ENCODE measurements at regions not wholly inside any gene's neighbourhood (a gene's known extent, or its start where the extent isn't known, plus 50 kb on each side); places are given as distances from the start of the nearest gene placed in this dataset.

DNA sequence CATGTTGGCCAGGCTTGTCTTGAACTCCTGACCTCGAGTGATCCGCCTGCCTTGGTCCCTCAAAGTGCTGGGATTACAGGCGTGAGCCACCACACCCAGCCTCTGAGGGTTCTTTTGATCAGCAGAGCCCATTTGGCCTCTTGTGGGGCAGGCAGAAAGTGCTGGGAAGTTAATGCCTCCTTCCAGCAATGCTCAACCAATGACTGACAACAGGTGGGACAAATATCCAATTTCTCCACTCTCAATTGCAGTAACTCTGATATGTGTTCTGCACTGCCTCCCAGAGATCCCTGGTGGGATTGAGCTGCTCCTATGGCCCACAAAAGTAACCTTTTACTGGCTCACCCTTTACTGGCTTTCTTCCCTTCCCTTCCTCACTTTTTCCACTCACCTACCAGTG lies 79.9 kb upstream of the APC start:
- H3K27me3 Mint-ChIP-seq, result peaks cover 1% of the 10 kb centered on the region
- peak overlapping the region in 1 of 4 donors; percentile 13 for H3K4me3 Mint-ChIP-seq
- H3K27ac Mint-ChIP-seq, result no peak overlapping the region
- peaks cover 3 to 13% (median 10%) of the 10 kb centered on the region in 3 donors for H3K9me3 Mint-ChIP-seq
- H3K36me3 Mint-ChIP-seq, result no peaks in the 10 kb centered on the region
- no peaks in the 10 kb centered on the region for H3K4me1 Mint-ChIP-seq

DNA sequence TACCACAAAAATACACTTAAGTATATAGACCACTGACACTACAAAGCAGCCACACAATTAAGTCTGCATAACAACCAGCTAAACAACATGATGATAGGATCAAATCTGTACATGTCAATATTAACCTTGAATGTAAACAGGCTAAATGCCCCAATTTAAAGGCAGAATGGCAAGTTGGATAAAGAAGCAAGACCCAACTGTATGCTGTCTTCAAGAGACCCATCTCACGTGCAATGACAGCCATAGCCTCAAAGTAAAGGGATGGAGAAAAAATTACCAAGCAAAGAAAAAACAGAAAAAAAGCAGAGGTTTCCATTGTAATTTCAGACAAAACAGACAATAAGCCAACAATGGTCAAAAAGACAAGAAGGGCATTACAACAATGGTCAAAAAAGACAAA lies 77.3 kb upstream of the APC start:
- Mint-ChIP-seq H3K36me3 (no peaks in the 10 kb centered on the region), H3K27ac (no peak overlapping the region), H3K4me3 (no peak overlapping the region), H3K4me1 (no peaks in the 10 kb centered on the region), H3K27me3 (peaks cover 1% of the 10 kb centered on the region), H3K9me3 (peaks cover 3 to 13% (median 10%) of the 10 kb centered on the region in 3 donors)

DNA sequence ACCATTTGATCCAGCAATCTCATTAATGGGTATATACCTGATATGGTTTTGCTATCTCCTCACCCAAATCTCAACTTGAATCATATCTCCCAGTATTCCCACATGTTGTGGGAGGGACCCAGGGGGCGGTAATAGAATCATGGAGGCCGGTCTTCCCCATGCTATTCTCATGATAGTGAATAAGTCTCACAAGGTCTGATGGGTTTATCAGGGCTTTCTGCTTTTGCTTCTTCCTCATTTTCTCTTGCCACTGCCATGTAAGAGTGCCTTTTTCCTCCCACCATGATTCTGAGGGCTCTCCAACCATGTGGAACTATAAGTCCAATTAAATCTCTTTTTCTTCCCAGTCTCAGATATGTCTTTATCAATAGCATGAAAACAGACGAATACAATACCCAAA lies 74.5 kb upstream of the APC start:
- Mint-ChIP-seq H3K27ac (no peak overlapping the region), H3K4me1 (no peaks in the 10 kb centered on the region), H3K36me3 (no peaks in the 10 kb centered on the region), H3K4me3 (no peak overlapping the region), H3K9me3 (peaks cover 3 to 13% (median 10%) of the 10 kb centered on the region in 3 donors), H3K27me3 (peaks cover 1% of the 10 kb centered on the region)

DNA sequence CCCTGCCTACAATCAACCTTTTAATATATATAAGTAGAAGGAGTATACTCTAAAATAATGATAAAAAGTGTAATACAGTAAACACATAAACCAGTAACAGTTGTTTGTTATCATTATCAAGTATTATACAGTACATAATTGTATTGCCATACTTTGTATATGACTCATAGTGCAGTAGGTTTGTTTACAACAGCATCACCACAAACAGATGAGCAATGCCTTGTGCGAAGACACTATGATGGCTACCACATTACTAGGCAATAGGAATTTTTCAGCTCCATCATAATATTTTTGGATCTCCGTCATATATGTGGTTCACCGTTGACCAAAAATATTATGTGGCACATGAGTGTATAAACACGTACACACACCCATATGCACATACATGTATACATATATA lies 69.7 kb upstream of the APC start:
- Mint-ChIP-seq H3K27me3 (no peaks in the 10 kb centered on the region), H3K36me3 (no peaks in the 10 kb centered on the region), H3K27ac (no peak overlapping the region), H3K9me3 (no peaks in the 10 kb centered on the region), H3K4me3 (no peak overlapping the region), H3K4me1 (peaks cover 0 to 4% (median 0%) of the 10 kb centered on the region in 3 donors)

DNA sequence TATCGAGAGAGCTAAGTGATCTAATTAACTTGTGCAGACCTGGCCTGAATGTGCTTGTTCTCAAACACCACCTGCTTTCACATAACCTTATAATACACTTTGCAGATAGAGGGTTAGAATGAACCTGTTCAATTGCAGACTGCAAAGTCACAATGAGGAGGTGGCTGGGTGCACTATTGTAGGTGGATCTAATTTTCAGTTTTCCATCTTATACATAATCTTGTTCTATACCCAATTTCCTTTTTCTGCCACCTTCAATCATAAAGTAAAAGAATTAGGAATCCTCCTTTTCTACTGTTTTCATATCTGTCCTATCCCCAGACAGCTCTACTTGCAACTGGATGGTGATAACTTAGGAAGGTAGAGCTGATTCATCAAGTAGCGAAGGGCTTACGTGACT lies 68.8 kb upstream of the APC start:
- Mint-ChIP-seq H3K27ac (no peak overlapping the region), H3K4me1 (peaks cover 0 to 4% (median 0%) of the 10 kb centered on the region in 3 donors), H3K4me3 (no peak overlapping the region), H3K27me3 (no peaks in the 10 kb centered on the region), H3K9me3 (no peaks in the 10 kb centered on the region), H3K36me3 (no peaks in the 10 kb centered on the region)

DNA sequence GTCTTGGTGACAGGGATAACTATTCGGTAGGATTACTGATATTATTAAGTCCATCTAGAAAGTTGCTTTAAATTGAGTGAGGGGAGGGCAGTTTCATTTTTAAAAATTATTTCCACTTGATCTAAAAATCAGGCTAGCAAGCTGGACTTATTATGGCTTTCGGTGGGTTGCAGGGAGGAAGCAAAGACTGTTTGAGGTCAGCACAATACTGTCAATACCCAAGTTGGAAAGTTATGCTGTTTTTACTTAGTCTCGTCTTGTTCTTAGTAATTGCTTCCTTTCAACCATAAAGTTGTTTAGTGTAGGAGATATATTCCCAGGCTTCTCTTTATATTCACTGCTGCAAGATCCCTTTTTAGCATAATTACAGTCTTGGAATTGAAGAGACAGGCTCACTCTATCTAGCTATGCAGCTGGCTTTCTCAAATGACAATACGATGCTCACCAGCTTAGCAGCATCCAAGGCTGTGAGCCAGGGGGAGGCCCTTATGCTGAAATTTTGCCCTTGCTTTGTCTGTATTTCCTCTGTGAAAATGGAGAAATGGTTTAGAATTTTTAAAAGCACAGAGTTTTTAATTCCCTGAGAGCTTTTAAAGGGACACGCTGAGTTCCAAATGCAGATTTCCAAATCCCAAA lies 68.2 kb upstream of the APC start:
- no peaks in the 10 kb centered on the region for H3K36me3 Mint-ChIP-seq
- H3K4me3 Mint-ChIP-seq, result no peak overlapping the region
- no peaks in the 10 kb centered on the region for H3K27me3 Mint-ChIP-seq
- H3K27ac Mint-ChIP-seq, result no peak overlapping the region
- H3K4me1 Mint-ChIP-seq, result peaks cover 0 to 4% (median 0%) of the 10 kb centered on the region in 3 donors
- H3K9me3 Mint-ChIP-seq, result no peaks in the 10 kb centered on the region

DNA sequence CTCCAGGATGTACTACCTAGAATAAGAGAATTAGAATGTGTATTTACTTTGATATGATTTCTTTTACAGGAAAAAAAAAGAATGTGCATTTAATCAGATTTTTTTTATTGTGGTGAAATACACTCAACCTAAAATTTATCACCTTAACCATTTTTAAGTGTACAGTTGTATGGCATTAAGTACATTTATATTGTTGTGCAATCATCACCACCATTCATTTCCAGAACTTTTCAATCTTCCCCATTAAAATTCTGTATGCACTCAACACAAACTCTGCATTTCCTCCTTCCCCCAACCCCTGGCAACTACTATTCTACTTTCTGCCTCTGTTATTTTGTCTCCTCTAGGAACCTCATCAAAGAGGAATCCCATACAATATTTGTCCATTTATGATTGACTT lies 66.0 kb upstream of the APC start:
- Mint-ChIP-seq H3K27ac (no peak overlapping the region), H3K27me3 (peaks cover 3% of the 10 kb centered on the region), H3K36me3 (no peaks in the 10 kb centered on the region), H3K4me3 (no peak overlapping the region), H3K9me3 (no peaks in the 10 kb centered on the region), H3K4me1 (peaks cover 0 to 4% (median 0%) of the 10 kb centered on the region in 3 donors)

DNA sequence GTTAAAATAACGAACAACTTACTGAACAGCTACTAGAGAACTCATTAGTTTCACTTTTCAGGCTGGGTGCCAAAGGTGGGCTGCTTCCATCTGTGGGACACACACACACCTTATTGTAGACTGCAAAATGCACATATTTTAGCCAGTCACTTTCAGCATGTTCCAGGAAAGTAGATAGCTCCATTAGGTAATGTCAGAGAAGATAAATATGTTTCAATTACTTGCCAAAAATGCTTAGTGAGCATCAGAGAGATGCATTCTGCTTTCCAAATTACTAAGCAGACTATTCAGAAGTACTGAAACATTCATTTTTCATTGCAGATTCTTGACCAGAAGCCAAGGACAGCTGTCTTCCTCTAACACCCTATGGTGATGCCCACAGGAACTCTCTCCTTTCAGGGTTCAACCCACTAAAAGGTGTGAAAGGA lies 56.2 kb upstream of the APC start:
- Mint-ChIP-seq H3K36me3 (peaks cover 1% of the 10 kb centered on the region), H3K27me3 (peaks cover 16% of the 10 kb centered on the region), H3K4me1 (peaks cover 15 to 17% (median 16%) of the 10 kb centered on the region in 3 donors), H3K9me3 (peaks cover 3 to 6% (median 5%) of the 10 kb centered on the region in 3 donors), H3K27ac (no peak overlapping the region), H3K4me3 (peak overlapping the region in 1 of 4 donors; percentile 79)

DNA sequence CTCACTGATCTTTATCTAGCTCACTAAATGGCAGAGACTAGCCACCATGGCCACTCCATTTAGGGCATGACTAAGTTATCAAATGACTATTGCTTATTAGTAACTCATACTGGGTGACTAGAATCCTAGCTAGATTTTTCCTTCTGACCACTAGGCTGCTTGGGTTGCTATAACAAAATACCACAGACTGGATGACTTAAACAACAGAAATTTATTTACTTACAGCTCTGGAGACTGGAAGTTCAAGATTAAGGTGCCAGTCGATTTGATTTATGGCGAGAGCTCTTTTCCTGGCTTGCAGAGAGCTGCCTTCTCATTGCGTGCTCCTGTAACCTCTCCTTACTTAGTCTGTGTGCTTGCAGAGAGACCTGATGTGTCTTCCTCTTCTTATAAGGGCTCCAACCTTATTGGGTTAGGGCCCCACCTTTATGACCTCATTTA lies 55.0 kb upstream of the APC start:
- Mint-ChIP-seq H3K36me3 (peaks cover 1% of the 10 kb centered on the region), H3K9me3 (peaks cover 3 to 6% (median 5%) of the 10 kb centered on the region in 3 donors), H3K27ac (no peak overlapping the region), H3K4me3 (no peak overlapping the region), H3K27me3 (peaks cover 16% of the 10 kb centered on the region), H3K4me1 (peaks cover 20 to 22% (median 20%) of the 10 kb centered on the region in 3 donors)

DNA sequence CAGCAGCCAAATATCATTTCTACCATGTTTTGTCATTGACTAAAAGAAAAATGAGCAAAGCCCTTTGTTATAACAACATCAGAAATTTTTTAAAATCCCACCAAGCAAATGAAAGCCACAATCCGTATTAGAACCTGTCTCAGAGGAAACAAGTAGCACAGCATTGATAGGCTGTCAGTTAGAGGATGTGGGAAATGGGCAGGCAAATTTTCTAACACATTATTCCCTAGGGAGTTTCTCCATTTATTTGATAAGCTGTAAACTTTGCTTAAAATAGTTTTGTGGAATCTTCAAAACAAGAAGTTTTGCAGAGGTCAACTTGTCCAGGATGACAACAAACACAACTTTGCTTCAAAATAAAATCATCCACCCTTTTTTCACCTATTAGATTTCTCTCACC lies 53.6 kb upstream of the APC start:
- Mint-ChIP-seq H3K36me3 (peaks cover 1% of the 10 kb centered on the region), H3K9me3 (peaks cover 0 to 6% (median 5%) of the 10 kb centered on the region in 3 donors), H3K27ac (no peak overlapping the region), H3K4me1 (peaks cover 20 to 22% (median 20%) of the 10 kb centered on the region in 3 donors), H3K4me3 (peak overlapping the region in 2 of 4 donors; percentile 58 to 86), H3K27me3 (peaks cover 18% of the 10 kb centered on the region)

DNA sequence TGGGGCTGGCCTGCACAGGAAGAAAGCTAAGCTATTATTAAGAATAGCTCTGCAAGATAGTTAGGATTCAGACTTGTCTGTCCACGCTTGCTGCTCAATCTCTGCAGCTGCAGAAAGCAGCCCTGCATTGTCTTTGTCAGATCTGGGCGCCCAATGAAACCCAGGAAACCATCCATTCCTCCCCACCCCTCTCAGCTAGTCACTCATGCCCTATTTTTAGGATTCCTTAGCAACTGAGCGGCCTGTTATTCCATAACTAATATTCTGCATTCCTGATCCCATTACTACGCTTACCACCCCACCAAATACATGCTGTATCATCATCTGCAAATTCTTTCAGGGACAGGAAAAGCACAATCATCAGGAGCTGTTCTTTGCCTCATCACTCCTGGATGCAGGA lies 52.9 kb upstream of the APC start:
- H3K4me1 Mint-ChIP-seq, result peaks cover 20 to 22% (median 20%) of the 10 kb centered on the region in 3 donors
- H3K4me3 Mint-ChIP-seq, result peak overlapping the region in 2 of 4 donors; percentile 58 to 86
- H3K27ac Mint-ChIP-seq, result no peak overlapping the region
- peaks cover 0 to 6% (median 5%) of the 10 kb centered on the region in 3 donors for H3K9me3 Mint-ChIP-seq
- peaks cover 1% of the 10 kb centered on the region for H3K36me3 Mint-ChIP-seq
- peaks cover 18% of the 10 kb centered on the region for H3K27me3 Mint-ChIP-seq

DNA sequence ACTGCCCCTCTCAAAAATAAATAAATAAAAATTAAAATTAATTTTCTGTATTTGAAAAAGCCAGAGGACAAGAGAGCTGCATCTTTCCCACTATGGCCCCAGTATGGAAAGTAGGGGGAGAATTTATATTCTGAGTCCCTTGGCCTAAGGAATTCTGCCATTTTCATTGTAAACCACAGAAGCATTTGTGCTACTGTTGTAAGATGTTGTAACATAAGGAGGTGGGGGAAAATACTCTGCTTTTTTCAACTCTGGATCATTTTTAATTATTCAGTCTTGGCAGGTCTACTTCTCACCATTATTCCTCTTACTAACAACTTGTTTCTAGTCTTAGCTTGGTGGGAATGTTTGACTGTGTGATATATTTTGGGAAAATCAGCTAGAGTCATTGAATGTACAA lies 52.3 kb upstream of the APC start:
- H3K9me3 Mint-ChIP-seq, result peaks cover 0 to 6% (median 5%) of the 10 kb centered on the region in 3 donors
- H3K36me3 Mint-ChIP-seq, result peaks cover 1% of the 10 kb centered on the region
- H3K27me3 Mint-ChIP-seq, result peaks cover 12% of the 10 kb centered on the region
- no peak overlapping the region for H3K27ac Mint-ChIP-seq
- H3K4me1 Mint-ChIP-seq, result peaks cover 20 to 22% (median 20%) of the 10 kb centered on the region in 3 donors
- H3K4me3 Mint-ChIP-seq, result no peak overlapping the region

DNA sequence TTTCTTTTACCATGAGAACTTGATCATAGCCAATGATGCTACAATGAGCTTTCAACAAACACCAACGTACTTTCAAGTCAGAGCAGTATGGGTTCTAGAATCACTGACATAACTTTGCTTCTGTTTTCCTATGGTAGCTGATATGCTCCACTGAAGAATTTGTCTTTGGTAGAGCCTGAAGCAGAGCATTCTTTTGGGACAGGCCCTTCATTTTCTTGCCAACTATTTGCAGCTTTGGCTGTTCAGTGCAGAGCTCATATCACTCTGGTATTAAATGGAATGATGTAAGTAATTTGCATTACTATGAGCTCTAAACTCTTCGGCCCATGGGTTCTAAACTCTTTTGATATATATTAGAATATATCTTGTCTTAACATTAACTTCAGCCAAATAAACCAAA lies 51.8 kb upstream of the APC start:
- H3K36me3 Mint-ChIP-seq, result peaks cover 1% of the 10 kb centered on the region

DNA sequence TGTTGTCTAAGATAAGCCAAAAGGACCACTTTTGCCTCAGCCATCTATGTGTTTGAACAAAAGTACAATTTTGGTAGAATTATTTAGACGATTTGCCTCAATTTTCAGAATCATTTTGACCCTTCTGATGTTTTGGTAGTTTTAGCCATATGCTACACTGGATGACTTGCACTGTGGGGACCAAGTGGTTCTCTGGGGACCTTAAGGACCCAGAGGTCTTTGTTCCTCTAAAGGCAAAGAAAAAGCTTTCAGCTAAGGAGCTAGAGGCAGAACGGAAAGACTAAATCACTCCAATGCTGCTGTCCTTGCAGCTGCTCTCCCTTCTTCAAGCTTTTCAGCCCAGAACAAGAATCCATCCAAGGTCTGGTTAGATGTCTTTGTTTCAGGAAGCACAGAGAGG lies 51.0 kb upstream of the APC start:
- Mint-ChIP-seq H3K36me3 (peaks cover 1% of the 10 kb centered on the region), H3K27ac (peak overlapping the region in 1 of 3 donors; percentile 51), H3K9me3 (peaks cover 0 to 6% (median 5%) of the 10 kb centered on the region in 3 donors), H3K4me1 (peaks cover 20 to 22% (median 20%) of the 10 kb centered on the region in 3 donors), H3K27me3 (peaks cover 11% of the 10 kb centered on the region), H3K4me3 (no peak overlapping the region)

More for the DNA sequence above, 51.8 kb upstream of the APC start:
- Mint-ChIP-seq H3K27me3 (peaks cover 11% of the 10 kb centered on the region), H3K27ac (no peak overlapping the region), H3K4me1 (peaks cover 20 to 22% (median 20%) of the 10 kb centered on the region in 3 donors), H3K9me3 (peaks cover 0 to 6% (median 5%) of the 10 kb centered on the region in 3 donors), H3K4me3 (no peak overlapping the region)

DNA sequence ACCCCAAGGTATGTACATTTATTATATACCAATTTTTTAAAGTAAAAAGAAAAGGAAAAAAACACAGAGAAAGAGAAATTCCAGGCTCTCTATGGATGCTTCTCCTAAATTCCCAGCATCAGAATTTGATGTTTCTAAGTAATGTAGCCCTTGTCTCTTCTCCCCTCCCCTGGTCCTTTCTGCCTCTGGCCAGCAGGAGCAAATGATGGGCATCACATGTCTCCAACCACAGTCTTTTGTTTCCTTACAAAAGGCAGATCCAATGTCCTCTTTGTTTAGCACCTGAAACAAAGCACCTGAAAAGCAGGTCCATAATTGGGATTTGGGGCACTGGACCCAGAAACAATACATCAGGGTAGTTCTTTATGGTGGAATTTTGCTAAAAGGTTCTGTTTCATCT lies 50.4 kb upstream of the APC start:
- Mint-ChIP-seq H3K4me1 (peaks cover 20 to 22% (median 21%) of the 10 kb centered on the region in 3 donors), H3K27ac (no peak overlapping the region), H3K36me3 (peaks cover 1% of the 10 kb centered on the region), H3K27me3 (peaks cover 11% of the 10 kb centered on the region), H3K9me3 (peaks cover under 1 to 6% (median 5%) of the 10 kb centered on the region in 3 donors), H3K4me3 (peak overlapping the region in 1 of 4 donors; percentile 65)
